IMR-90 (cell line): ENCODE measurements at regions not wholly inside any gene's neighbourhood (a gene's known extent, or its start where the extent isn't known, plus 50 kb on each side); places are given as distances from the start of the nearest gene placed in this dataset.

Experiments
- ATAC-seq: fragments of 200-7000 bp; cut with Tn5 transposase; 2 replicates; pipeline ENCODE4 v1.9.1; 2020; ENCODE audit warnings: low read depth, mild to moderate bottlenecking, moderate library complexity
- BruUV-seq: library from RNA; stranded (reverse); fragments of 400-500 nt; replicated peaks from 2 replicates; lab custom pipeline; 2021; lab: Mats Ljungman, UMichigan
- CTCF ChIA-PET: fragments of 300-600 bp; formaldehyde crosslinking; extraction: SDS; loops from one replicate; lab custom pipeline; 2021; ENCODE audit warnings: antibody characterized with exemption; lab: Yijun Ruan, JAX
- POLR2A ChIA-PET: fragments of 300-600 bp; sonication (Branson Sonifier 250); formaldehyde crosslinking; loops from one replicate; lab custom pipeline; 2022; ENCODE audit warnings: antibody characterized with exemption; ENCODE audit not compliant: unreplicated experiment; lab: Charles Lee
- DNase-seq: peaks from one replicate; pipeline ENCODE4 v3.0.0; 2013
- H2AFZ ChIP-seq: replicated peaks from 2 replicates; pipeline ENCODE3; 2013; ENCODE audit warnings: low read length, mild to moderate bottlenecking; ENCODE audit not compliant: poor library complexity
- H2AK5ac ChIP-seq: 2 replicates; pipeline ENCODE4 v1.6.1; 2013; ENCODE audit warnings: low read depth, low read length, inconsistent platforms
- H2AK9ac ChIP-seq: replicated peaks from 2 replicates; pipeline ENCODE3; 2013; ENCODE audit warnings: mild to moderate bottlenecking, low read depth, low read length, moderate library complexity; ENCODE audit not compliant: poor library complexity
- H2BK120ac ChIP-seq: 2 replicates; pipeline ENCODE4 v1.6.1; 2013; ENCODE audit warnings: low read depth, low read length, inconsistent platforms
- H2BK15ac ChIP-seq: 3 replicates; pipeline ENCODE4 v1.6.1; 2013; ENCODE audit warnings: low read depth, low read length, inconsistent platforms
- H2BK20ac ChIP-seq: 2 replicates; pipeline ENCODE4 v1.6.1; 2013; ENCODE audit warnings: low read depth, mild to moderate bottlenecking, inconsistent platforms, low read length, moderate library complexity
- H2BK5ac ChIP-seq: 2 replicates; pipeline ENCODE4 v1.6.1; 2013; ENCODE audit warnings: mild to moderate bottlenecking, low read depth, low read length, inconsistent platforms; ENCODE audit not compliant: poor library complexity, severe bottlenecking
- H3K14ac ChIP-seq: replicated peaks from 2 replicates; pipeline ENCODE4 v1.6.1; 2013; ENCODE audit warnings: low read depth, low read length, inconsistent platforms
- H3K18ac ChIP-seq: 2 replicates; pipeline ENCODE4 v1.6.1; 2013; ENCODE audit warnings: low read depth, low read length, control low read depth
- H3K23ac ChIP-seq: 2 replicates; pipeline ENCODE4 v1.6.1; 2013; ENCODE audit warnings: low read depth, low read length, inconsistent platforms
- H3K27ac ChIP-seq: 2 replicates; pipeline ENCODE4 v1.5.1; 2013; ENCODE audit warnings: mild to moderate bottlenecking, control low read depth, low read length; ENCODE audit not compliant: insufficient read depth
- H3K27me3 ChIP-seq: 2 replicates; pipeline ENCODE4 v1.6.1; 2013; ENCODE audit warnings: low read length; ENCODE audit not compliant: control insufficient read depth, insufficient read depth
- H3K36me3 ChIP-seq: 2 replicates; pipeline ENCODE4 v1.6.1; 2013; ENCODE audit warnings: low read length, mixed read lengths; ENCODE audit not compliant: control insufficient read depth, insufficient read depth
- H3K4ac ChIP-seq: 2 replicates; pipeline ENCODE4 v1.6.1; 2013; ENCODE audit warnings: low read depth, low read length, inconsistent platforms
- H3K4me1 ChIP-seq: 2 replicates; pipeline ENCODE4 v1.6.1; 2013; ENCODE audit warnings: low read length, mixed read lengths; ENCODE audit not compliant: control insufficient read depth, insufficient read depth
- H3K4me2 ChIP-seq: 2 replicates; pipeline ENCODE4 v1.6.1; 2013; ENCODE audit warnings: low read depth, mild to moderate bottlenecking, control low read depth, low read length, moderate library complexity
- H3K4me3 ChIP-seq: 2 replicates; pipeline ENCODE4 v1.5.1; 2013; ENCODE audit warnings: low read depth, mild to moderate bottlenecking, control low read depth, low read length, moderate library complexity; ENCODE audit not compliant: insufficient read depth
- H3K56ac ChIP-seq: 2 replicates; pipeline ENCODE4 v1.6.1; 2013; ENCODE audit warnings: low read length, inconsistent platforms; ENCODE audit not compliant: insufficient read depth; ENCODE audit errors: extremely low read depth
- H3K79me1 ChIP-seq, 2 experiments: 2 replicates each; pipeline ENCODE4 v1.6.1; 2013; ENCODE audit warnings: low read length in 2 of 2, inconsistent platforms in 1 of 2, low read depth in 1 of 2
- H3K9ac ChIP-seq: 2 replicates; pipeline ENCODE4 v1.6.1; 2013; ENCODE audit warnings: low read depth, low read length, control low read depth
- H3K9me1 ChIP-seq: 2 replicates; pipeline ENCODE4 v1.6.1; 2013; ENCODE audit warnings: low read length, inconsistent platforms; ENCODE audit not compliant: insufficient read depth
- H3K9me3 ChIP-seq: 2 replicates; pipeline ENCODE4 v1.6.1; 2013; ENCODE audit warnings: low read length; ENCODE audit not compliant: control insufficient read depth, insufficient read depth
- H4K20me1 ChIP-seq: 2 replicates; pipeline ENCODE4 v1.6.1; 2013; ENCODE audit warnings: low read length, inconsistent platforms; ENCODE audit not compliant: insufficient read depth
- H4K5ac ChIP-seq: 2 replicates; pipeline ENCODE4 v1.6.1; 2013; ENCODE audit warnings: mild to moderate bottlenecking, low read depth, low read length, control low read depth
- H4K8ac ChIP-seq, 2 experiments: 2 replicates each; pipeline ENCODE4 v1.6.1; 2013; ENCODE audit warnings: low read depth in 2 of 2, low read length in 2 of 2, control low read depth in 1 of 2, inconsistent platforms in 1 of 2
- H4K91ac ChIP-seq: 2 replicates; pipeline ENCODE4 v1.6.1; 2013; ENCODE audit warnings: low read depth, low read length, inconsistent platforms; ENCODE audit not compliant: insufficient read depth
- BHLHE40 ChIP-seq: fragments of 150-350 bp; IDR thresholded peaks from 2 replicates; pipeline ENCODE4 v1.6.1; 2016; ENCODE audit warnings: mild to moderate bottlenecking, low read depth, low read length
- CEBPB ChIP-seq: IDR thresholded peaks from 2 replicates; pipeline ENCODE4 v1.6.1; 2012; ENCODE audit warnings: low read depth, low read length, improper control_type of control experiment
- CHD1 ChIP-seq: IDR thresholded peaks from 2 replicates; pipeline ENCODE4 v1.6.1; 2012; ENCODE audit warnings: low read depth, low read length, improper control_type of control experiment
- FOS ChIP-seq: fragments of 150-350 bp; IDR thresholded peaks from 2 replicates; pipeline ENCODE4 v1.6.1; 2016; ENCODE audit warnings: low read depth, low read length
- MAFK ChIP-seq: IDR thresholded peaks from 2 replicates; pipeline ENCODE4 v1.6.1; 2012; ENCODE audit warnings: low read depth, low read length, improper control_type of control experiment
- MAZ ChIP-seq: IDR thresholded peaks from 2 replicates; pipeline ENCODE4 v1.6.1; 2012; ENCODE audit warnings: low read depth, mild to moderate bottlenecking, low read length, improper control_type of control experiment, moderate library complexity, borderline replicate concordance
- MXI1 ChIP-seq: IDR thresholded peaks from 2 replicates; pipeline ENCODE4 v1.6.1; 2012; ENCODE audit warnings: low read depth, mild to moderate bottlenecking, low read length, moderate library complexity, borderline replicate concordance
- NFE2L2 ChIP-seq: fragments of 150-350 bp; IDR thresholded peaks from 2 replicates; pipeline ENCODE4 v1.6.1; 2016; ENCODE audit warnings: low read depth, mild to moderate bottlenecking, low read length
- POLR2A ChIP-seq: IDR thresholded peaks from 2 replicates; pipeline ENCODE4 v1.6.1; 2012; ENCODE audit warnings: mild to moderate bottlenecking, low read depth, low read length
- RAD21 ChIP-seq: IDR thresholded peaks from 2 replicates; pipeline ENCODE4 v1.6.1; 2012; ENCODE audit warnings: low read length, improper control_type of control experiment
- RCOR1 ChIP-seq: IDR thresholded peaks from 2 replicates; pipeline ENCODE4 v1.6.1; 2012; ENCODE audit warnings: mild to moderate bottlenecking, low read length, improper control_type of control experiment; ENCODE audit not compliant: insufficient replicate concordance
- RFX5 ChIP-seq: IDR thresholded peaks from 2 replicates; pipeline ENCODE4 v1.8.0; 2012; ENCODE audit warnings: low read depth, mild to moderate bottlenecking, low read length, moderate library complexity
- SMC3 ChIP-seq: fragments of 150-350 bp; IDR thresholded peaks from 2 replicates; pipeline ENCODE4 v1.6.1; 2016; ENCODE audit warnings: low read depth, mild to moderate bottlenecking, antibody characterized with exemption, low read length, moderate library complexity
- WGBS, 2 experiments: methylation state at CpG; one replicate each; pipeline versions ENCODE4 v1.1.5 to v1.1.7; 2013; ENCODE audit warnings: missing lambda C conversion rate in 2 of 2; ENCODE audit not compliant: insufficient read length in 1 of 2; ENCODE audit errors: extremely low coverage in 2 of 2; 5-methylcytosine and 5-hydroxymethylcytosine counted together
- dilution Hi-C: fragments of 300-500 bp; cut with HindIII; formaldehyde crosslinking; loops from one replicate; pipeline ENCODE4 v1.14.3; 2018; ENCODE audit warnings: low sequenced_read_pairs; ENCODE audit not compliant: unreplicated experiment
- in situ Hi-C: fragments of 300-500 bp; cut with MboI; formaldehyde crosslinking; loops from 3 replicates; pipeline ENCODE4 v1.14.3; 2019; ENCODE audit warnings: low sequenced_read_pairs, inconsistent platforms, mixed read lengths
- intact Hi-C: fragments of 100-400 bp; cut with micrococcal nuclease; formaldehyde crosslinking; loops from 2 replicates; pipeline ENCODE4 v1.10.0; 2022
- TF ChIP-seq, protein P1 (sequence below): fragments of 150-350 bp; IDR thresholded peaks from 2 replicates; pipeline ENCODE4 v1.6.1; 2016; ENCODE audit warnings: low read depth, mild to moderate bottlenecking, low read length, moderate library complexity, borderline replicate concordance
- TF ChIP-seq, protein P2 (sequence below): fragments of 150-350 bp; IDR thresholded peaks from 2 replicates; pipeline ENCODE4 v1.6.1; 2017; ENCODE audit warnings: mild to moderate bottlenecking, antibody characterized with exemption, low read length, low read depth
- TF ChIP-seq, protein P3 (sequence below): conservative IDR thresholded peaks from 2 replicates; pipeline ENCODE4 v1.5.1; 2012; ENCODE audit warnings: mild to moderate bottlenecking, low read depth, low read length, improper control_type of control experiment

DNA sequence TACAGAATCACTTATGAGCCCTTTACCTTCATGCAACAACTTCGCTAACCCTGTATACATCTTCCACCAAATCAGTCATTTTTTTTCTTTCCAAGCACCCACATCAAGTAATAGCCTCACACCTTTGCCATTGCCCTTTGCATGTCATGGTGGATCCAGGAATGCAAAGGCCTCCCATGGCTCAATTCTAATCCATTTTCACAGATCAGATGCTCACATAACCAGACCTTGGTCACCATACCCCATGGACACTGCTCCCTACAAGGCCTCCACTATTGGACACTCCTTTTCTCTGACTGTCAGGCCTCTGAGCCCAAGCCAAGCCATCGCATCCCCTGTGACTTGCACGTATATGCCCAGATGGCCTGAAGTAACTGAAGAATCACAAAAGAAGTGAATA lies 179.5 kb downstream of the RASEF start:
- no peak overlapping the region for H2AK5ac ChIP-seq
- DNase-seq (no peak), ATAC-seq (no peak)
- ChIA-PET POLR2A (no interaction called here), CTCF (no interaction called here)
- no peaks in the 10 kb centered on the region for H3K27me3 ChIP-seq
- no peaks in the 10 kb centered on the region for H3K4me1 ChIP-seq
- no peak overlapping the region for H2BK5ac ChIP-seq
- BruUV-seq = no TSS peak
- no peak overlapping the region for H3K56ac ChIP-seq
- no peak overlapping the region for H2BK20ac ChIP-seq
- dilution Hi-C loops = no loop called here
- 44% methylated on average over 1 of the region's 3 CpGs; no CpG with 5 or more reads in 1 of the 2 experiments for WGBS, 2 experiments
- H4K8ac ChIP-seq = no peak overlapping the region
- no peak overlapping the region for H2AK9ac ChIP-seq
- no peaks in the 10 kb centered on the region for H3K9me3 ChIP-seq
- no peak overlapping the region for H3K4me2 ChIP-seq
- H3K4ac ChIP-seq = no peak overlapping the region
- H3K18ac ChIP-seq = no peak overlapping the region
- intact Hi-C loops = no loop called here
- no peak overlapping the region for H4K5ac ChIP-seq
- H2AFZ ChIP-seq = no peak overlapping the region
- no peaks in the 10 kb centered on the region for H4K20me1 ChIP-seq
- H3K79me1 ChIP-seq = no peaks in the 10 kb centered on the region
- H3K14ac ChIP-seq = no peak overlapping the region
- H3K9me1 ChIP-seq = no peaks in the 10 kb centered on the region
- H2BK15ac ChIP-seq = no peak overlapping the region
- no peaks in the 10 kb centered on the region for H3K36me3 ChIP-seq
- in situ Hi-C loops = no loop called here
- no peak overlapping the region for H3K9ac ChIP-seq
- no peak overlapping the region for H3K23ac ChIP-seq
- H2BK120ac ChIP-seq = no peak overlapping the region
- no peak overlapping the region for H3K27ac ChIP-seq
- no peak overlapping the region for H3K4me3 ChIP-seq
- H4K91ac ChIP-seq = no peak overlapping the region
- no peak for TF ChIP-seq FOS
- TF ChIP-seq, protein P1, sequence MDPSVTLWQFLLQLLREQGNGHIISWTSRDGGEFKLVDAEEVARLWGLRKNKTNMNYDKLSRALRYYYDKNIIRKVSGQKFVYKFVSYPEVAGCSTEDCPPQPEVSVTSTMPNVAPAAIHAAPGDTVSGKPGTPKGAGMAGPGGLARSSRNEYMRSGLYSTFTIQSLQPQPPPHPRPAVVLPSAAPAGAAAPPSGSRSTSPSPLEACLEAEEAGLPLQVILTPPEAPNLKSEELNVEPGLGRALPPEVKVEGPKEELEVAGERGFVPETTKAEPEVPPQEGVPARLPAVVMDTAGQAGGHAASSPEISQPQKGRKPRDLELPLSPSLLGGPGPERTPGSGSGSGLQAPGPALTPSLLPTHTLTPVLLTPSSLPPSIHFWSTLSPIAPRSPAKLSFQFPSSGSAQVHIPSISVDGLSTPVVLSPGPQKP = no peak
- TF ChIP-seq, protein P2, sequence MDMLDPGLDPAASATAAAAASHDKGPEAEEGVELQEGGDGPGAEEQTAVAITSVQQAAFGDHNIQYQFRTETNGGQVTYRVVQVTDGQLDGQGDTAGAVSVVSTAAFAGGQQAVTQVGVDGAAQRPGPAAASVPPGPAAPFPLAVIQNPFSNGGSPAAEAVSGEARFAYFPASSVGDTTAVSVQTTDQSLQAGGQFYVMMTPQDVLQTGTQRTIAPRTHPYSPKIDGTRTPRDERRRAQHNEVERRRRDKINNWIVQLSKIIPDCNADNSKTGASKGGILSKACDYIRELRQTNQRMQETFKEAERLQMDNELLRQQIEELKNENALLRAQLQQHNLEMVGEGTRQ = no peak
- TF ChIP-seq, protein P3, sequence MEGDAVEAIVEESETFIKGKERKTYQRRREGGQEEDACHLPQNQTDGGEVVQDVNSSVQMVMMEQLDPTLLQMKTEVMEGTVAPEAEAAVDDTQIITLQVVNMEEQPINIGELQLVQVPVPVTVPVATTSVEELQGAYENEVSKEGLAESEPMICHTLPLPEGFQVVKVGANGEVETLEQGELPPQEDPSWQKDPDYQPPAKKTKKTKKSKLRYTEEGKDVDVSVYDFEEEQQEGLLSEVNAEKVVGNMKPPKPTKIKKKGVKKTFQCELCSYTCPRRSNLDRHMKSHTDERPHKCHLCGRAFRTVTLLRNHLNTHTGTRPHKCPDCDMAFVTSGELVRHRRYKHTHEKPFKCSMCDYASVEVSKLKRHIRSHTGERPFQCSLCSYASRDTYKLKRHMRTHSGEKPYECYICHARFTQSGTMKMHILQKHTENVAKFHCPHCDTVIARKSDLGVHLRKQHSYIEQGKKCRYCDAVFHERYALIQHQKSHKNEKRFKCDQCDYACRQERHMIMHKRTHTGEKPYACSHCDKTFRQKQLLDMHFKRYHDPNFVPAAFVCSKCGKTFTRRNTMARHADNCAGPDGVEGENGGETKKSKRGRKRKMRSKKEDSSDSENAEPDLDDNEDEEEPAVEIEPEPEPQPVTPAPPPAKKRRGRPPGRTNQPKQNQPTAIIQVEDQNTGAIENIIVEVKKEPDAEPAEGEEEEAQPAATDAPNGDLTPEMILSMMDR = no peak
- no peak for TF ChIP-seq BHLHE40
- no peak for TF ChIP-seq CEBPB
- TF ChIP-seq RFX5 = no peak
- no peak for TF ChIP-seq NFE2L2
- TF ChIP-seq RAD21 = no peak
- TF ChIP-seq RCOR1 = no peak
- TF ChIP-seq CHD1 = no peak
- TF ChIP-seq SMC3 = no peak
- no peak for TF ChIP-seq MXI1
- TF ChIP-seq POLR2A = no peak
- no peak for TF ChIP-seq MAFK
- no peak for TF ChIP-seq MAZ
